WI38 (cell line): ENCODE measurements at regions not wholly inside any gene's neighbourhood (a gene's known extent, or its start where the extent isn't known, plus 50 kb on each side); places are given as distances from the start of the nearest gene placed in this dataset.

Experiments used
- H3K4me3 ChIP-seq: 2 replicates; pipeline ENCODE4 v1.5.1; 2011; ENCODE audit warnings: low read depth, mild to moderate bottlenecking, control low read depth, low read length
- TF ChIP-seq, protein P1 (sequence below): IDR thresholded peaks from 2 replicates; pipeline ENCODE4 v1.5.1; 2012; ENCODE audit warnings: low read depth, mild to moderate bottlenecking, control low read depth, low read length

DNA sequence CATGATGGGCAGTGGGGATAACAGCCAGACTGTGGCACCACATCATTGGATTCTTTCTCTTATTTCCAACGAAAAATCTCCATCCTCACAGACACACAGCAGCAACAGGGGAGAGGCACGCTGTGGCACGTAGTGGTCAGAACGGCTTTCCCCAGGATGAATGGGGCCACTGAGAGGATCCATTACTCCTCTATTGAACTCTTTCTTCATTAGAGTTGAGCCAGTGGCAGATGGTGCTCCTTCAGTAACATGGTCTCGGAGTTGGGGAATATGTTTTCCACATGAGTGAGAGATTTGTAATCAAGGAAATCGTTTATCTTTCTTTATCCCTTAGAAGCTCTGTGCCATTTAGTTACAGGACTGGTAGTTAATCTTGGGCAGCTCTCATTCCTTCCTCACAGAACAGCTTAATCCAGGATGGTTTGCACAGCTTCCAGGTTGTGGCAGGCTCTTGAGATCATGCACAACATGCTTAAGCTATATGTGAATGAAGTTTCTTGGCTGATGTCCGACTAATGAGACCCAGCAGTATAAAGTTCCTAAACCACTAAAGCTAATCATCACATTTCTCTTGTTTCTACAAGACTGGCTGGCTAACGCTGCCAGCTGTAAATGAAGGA is 180.5 kb upstream of the SLC10A2 start:
- no peak overlapping the region for H3K4me3 ChIP-seq
- TF ChIP-seq, protein P1, sequence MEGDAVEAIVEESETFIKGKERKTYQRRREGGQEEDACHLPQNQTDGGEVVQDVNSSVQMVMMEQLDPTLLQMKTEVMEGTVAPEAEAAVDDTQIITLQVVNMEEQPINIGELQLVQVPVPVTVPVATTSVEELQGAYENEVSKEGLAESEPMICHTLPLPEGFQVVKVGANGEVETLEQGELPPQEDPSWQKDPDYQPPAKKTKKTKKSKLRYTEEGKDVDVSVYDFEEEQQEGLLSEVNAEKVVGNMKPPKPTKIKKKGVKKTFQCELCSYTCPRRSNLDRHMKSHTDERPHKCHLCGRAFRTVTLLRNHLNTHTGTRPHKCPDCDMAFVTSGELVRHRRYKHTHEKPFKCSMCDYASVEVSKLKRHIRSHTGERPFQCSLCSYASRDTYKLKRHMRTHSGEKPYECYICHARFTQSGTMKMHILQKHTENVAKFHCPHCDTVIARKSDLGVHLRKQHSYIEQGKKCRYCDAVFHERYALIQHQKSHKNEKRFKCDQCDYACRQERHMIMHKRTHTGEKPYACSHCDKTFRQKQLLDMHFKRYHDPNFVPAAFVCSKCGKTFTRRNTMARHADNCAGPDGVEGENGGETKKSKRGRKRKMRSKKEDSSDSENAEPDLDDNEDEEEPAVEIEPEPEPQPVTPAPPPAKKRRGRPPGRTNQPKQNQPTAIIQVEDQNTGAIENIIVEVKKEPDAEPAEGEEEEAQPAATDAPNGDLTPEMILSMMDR = no peak

DNA sequence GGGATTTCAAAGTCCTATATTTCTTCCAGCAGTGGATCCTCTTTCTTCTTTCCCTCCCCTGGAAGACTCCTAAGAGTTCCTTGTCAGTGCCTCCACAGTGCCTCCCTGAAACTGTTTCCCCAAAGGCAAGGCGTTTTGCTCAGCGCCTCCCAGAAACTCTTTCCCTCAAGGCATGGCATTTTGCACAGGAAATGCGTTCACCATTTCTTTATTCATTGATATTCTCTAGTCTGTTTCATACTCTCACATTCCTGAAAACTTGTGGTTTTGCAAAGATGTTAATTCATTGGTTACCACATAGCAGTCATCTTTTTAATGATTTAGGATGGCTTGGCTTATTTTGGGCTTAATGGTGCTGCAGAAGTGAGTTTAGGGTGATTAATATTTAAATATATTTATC is 177.3 kb upstream of the SLC10A2 start:
- H3K4me3 ChIP-seq = no peak overlapping the region
- TF ChIP-seq, protein P1 = no peak

DNA sequence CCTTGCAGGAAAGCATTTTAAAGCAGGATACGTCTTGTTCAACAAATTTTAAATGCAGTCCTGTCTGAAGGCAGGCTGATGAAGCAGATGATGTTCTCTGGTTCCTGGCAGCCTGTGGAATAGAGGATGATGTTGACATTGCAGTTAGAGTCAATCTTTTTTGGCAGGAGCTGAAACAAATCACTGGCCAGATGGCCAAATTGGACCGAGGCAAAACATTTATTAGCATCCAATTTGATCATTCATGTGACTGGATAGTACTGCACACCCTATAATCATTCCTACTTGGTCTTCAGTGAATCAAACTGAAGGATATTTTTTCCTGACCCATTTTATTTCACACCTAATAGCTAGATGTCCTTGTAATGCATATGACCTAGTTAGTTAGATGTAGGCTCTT is 172.2 kb upstream of the SLC10A2 start:
- TF ChIP-seq, protein P1 = no peak
- H3K4me3 ChIP-seq = no peak overlapping the region

DNA sequence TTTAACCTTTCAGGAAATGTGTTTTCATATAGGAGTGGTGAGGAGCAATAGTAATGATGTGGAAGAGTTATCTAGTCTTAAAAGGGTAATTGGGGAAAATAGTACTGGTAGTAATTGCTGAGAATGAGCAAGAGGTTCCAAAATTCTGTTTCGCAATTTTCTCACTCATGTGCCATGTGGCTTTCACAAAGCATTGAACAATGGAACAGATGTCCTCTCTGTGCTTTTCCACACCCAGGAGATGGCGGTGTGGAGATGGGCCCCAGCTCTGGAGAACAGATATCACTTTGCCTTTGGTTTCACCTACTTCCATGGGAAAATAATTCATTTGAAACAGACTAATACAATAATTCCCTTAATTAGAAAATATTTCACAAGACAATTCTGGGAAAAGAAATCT is 170.0 kb upstream of the SLC10A2 start:
- no peak overlapping the region for H3K4me3 ChIP-seq
- TF ChIP-seq, protein P1 = no peak

DNA sequence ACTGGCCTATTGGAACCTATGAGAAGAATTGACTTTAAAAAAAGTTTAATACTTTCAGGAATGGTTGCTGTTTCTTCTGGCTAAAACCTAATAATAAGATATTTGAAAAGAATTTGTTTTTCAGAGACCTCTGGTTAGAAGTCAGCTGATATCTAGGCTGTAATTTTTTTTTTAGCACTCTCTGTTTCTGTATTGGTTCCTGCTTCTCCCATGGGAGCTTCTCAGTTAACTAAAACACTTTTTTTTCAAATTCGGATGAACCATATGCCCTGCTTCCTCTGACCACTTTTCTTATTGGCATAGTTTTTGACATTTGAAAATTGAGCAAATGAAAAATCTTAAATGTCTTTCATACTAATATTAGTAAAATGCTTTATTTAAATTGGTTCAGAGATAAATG is 163.5 kb upstream of the SLC10A2 start:
- H3K4me3 ChIP-seq = no peak overlapping the region

DNA sequence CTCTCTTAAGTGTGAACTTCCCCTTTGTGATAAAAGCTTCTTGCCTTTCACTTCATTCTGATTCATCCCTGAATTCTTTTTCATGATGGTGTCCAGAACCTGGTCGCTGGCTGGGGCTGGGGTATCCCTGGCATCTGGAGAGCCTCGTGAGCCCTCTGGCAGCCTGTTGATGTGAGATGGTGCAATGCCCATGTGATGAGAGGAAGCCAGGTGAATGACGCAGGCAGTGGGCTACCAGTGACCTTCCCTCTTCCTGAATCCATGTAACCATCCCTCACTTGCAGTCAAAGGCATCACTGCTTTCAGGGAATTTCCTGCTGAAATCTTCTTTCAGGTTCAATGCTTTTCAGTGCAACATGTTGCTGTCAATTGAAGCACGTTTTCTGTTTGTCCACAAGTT is 158.6 kb upstream of the SLC10A2 start:
- no peak overlapping the region for H3K4me3 ChIP-seq
- TF ChIP-seq, protein P1 = no peak

More for the DNA sequence above, 163.5 kb upstream of the SLC10A2 start:
- TF ChIP-seq, protein P1 = no peak

DNA sequence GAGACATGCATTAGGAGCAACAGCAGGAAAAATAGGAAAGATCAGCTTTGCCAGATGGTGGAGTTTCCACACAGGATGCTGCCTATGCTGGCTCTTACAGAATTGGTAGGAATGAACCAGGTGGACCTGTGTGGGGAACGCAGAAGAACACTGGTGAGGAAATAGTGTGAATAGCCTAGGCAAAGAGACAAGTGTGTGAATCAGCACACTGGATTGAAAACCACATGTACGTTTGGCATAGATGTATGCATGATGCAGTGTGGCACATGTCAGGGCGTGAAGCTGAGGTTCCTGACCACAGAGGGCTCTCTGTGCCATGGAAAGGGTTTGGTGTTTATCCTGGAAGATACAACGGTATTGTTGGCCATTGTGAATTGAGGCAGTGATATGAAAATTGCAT is 156.5 kb upstream of the SLC10A2 start:
- TF ChIP-seq, protein P1 = no peak
- H3K4me3 ChIP-seq = no peak overlapping the region
